Adipocyte (in vitro differentiated cells): ENCODE measurements at regions not wholly inside any gene's neighbourhood (a gene's known extent, or its start where the extent isn't known, plus 50 kb on each side); places are given as distances from the start of the nearest gene placed in this dataset.

ENCODE experiments used
- DNase-seq: peaks from one replicate; pipeline ENCODE4 v3.0.0-alpha.2; 2015; ENCODE audit warnings: low read depth
- H3K27me3 ChIP-seq: replicated peaks from 2 replicates; pipeline ENCODE4 v1.7.0; 2013; ENCODE audit warnings: mild to moderate bottlenecking, low read length, moderate library complexity; ENCODE audit not compliant: control insufficient read depth, insufficient read depth
- H3K36me3 ChIP-seq: 2 replicates; pipeline ENCODE4 v1.7.0; 2013; ENCODE audit warnings: low read length, mild to moderate bottlenecking, moderate library complexity; ENCODE audit not compliant: control insufficient read depth, insufficient read depth, severe bottlenecking
- H3K4me1 ChIP-seq: 2 replicates; pipeline ENCODE4 v1.7.0; 2013; ENCODE audit warnings: mild to moderate bottlenecking, low read length, moderate library complexity; ENCODE audit not compliant: control insufficient read depth, insufficient read depth
- H3K4me3 ChIP-seq: 2 replicates; pipeline ENCODE4 v1.7.0; 2013; ENCODE audit warnings: mild to moderate bottlenecking, low read length, moderate library complexity
- H3K9ac ChIP-seq: 2 replicates; pipeline ENCODE4 v1.7.0; 2013; ENCODE audit warnings: mild to moderate bottlenecking, low read length, moderate library complexity
- H3K9me3 ChIP-seq: 2 replicates; pipeline ENCODE4 v1.7.0; 2013; ENCODE audit warnings: mild to moderate bottlenecking, low read length, moderate library complexity; ENCODE audit not compliant: control insufficient read depth

GRCh38 chr5:5643481-5643880, 221.0 kb downstream of the ICE1 start:
- H3K9ac ChIP-seq, result no peak overlapping the region
- peaks cover 4% of the 10 kb centered on the region for H3K4me1 ChIP-seq
- DNase-seq, result no peak
- H3K4me3 ChIP-seq, result no peak overlapping the region
- peaks cover 7% of the 10 kb centered on the region for H3K27me3 ChIP-seq
- no peaks in the 10 kb centered on the region for H3K36me3 ChIP-seq
- H3K9me3 ChIP-seq, result no peaks in the 10 kb centered on the region

GRCh38 chr5:5638211-5638610, 215.7 kb downstream of the ICE1 start:
- H3K4me1 ChIP-seq, result peaks cover 12% of the 10 kb centered on the region
- H3K36me3 ChIP-seq, result no peaks in the 10 kb centered on the region
- H3K27me3 ChIP-seq, result peaks cover 3% of the 10 kb centered on the region
- H3K4me3 ChIP-seq, result no peak overlapping the region
- no peaks in the 10 kb centered on the region for H3K9me3 ChIP-seq
- H3K9ac ChIP-seq, result no peak overlapping the region
- no peak for DNase-seq

- H3K36me3 ChIP-seq, result no peaks in the 10 kb centered on the region
- no peak for DNase-seq
- H3K4me1 ChIP-seq, result peaks cover 12% of the 10 kb centered on the region
- no peak overlapping the region for H3K9ac ChIP-seq
- H3K9me3 ChIP-seq, result peaks cover 5% of the 10 kb centered on the region
- H3K27me3 ChIP-seq, result no peaks in the 10 kb centered on the region
- no peak overlapping the region for H3K4me3 ChIP-seq
Measured at GRCh38 chr5:5637173-5637572, 214.7 kb downstream of the ICE1 start.

DNA sequence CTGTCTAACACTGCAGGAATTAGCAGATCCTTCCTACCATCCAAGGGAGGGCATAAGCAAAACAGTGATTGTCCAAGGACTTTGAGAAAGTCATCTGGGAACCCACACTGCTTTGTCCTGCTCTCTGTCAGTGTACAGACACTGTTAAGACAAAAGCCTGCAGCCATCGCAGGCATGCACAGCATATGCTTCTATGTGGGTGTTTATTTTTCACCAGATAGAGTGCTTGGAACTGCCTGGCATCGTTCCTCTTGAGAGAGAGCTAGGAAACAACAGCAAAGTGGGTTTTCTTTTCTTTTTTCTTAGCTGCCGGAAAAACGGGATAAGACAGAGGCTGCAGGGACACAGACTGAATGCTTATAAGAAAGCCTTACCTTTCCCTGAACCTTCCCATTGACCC, 212.3 kb downstream of the ICE1 start:
- no peak for DNase-seq
- H3K4me3 ChIP-seq, result no peak overlapping the region
- no peaks in the 10 kb centered on the region for H3K36me3 ChIP-seq

GRCh38 chr5:5633579-5633978, 211.1 kb downstream of the ICE1 start:
- Histone ChIP-seq H3K27me3 (no peaks in the 10 kb centered on the region), H3K9me3 (peaks cover 5% of the 10 kb centered on the region), H3K9ac (no peak overlapping the region), H3K36me3 (no peaks in the 10 kb centered on the region), H3K4me3 (no peak overlapping the region), H3K4me1 (peaks cover 12% of the 10 kb centered on the region)
- DNase-seq, result no peak

More for the DNA sequence above, 212.3 kb downstream of the ICE1 start:
- no peak overlapping the region for H3K9ac ChIP-seq
- H3K27me3 ChIP-seq, result no peaks in the 10 kb centered on the region
- peaks cover 12% of the 10 kb centered on the region for H3K4me1 ChIP-seq
- H3K9me3 ChIP-seq, result peaks cover 5% of the 10 kb centered on the region

DNA sequence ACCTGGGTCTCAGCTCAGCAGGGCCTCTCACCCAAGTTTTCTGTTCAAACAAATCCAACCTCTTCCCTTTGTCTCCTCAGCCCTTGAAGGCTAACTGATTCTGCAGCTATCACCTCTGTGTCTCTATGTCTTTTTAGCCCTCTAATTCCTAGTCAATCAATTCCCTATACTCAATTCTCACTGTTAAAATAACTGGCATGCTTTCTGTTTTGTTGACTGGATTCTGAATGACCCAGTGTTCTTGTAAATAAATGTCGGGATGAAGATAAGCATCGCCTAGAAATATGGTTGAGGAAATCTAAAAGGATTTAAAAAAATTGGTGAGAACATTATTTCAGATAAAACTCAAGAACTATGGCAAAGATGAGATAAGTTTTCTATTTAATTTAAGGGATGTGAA, 210.2 kb downstream of the ICE1 start:
- peaks cover 3% of the 10 kb centered on the region for H3K4me1 ChIP-seq

DNA sequence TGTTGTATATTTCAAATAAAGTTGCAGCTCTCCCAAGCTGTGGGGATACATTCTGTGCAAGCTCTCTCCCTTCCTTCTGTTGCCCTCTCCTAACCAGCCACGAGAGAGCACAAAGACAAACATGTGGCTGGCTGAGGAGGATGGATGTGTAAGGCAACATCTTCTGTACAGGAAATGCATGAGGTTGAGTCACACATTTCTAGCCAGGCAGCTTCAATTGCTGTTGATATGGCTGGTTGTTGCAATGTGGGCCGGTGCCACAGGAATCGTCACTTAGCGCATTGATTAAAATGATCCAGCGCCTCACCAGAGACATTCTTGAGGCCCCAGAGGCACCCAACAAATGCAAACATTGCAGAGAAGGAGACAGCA, 207.1 kb downstream of the ICE1 start:
- Histone ChIP-seq H3K4me1 (peaks cover 3% of the 10 kb centered on the region), H3K4me3 (no peak overlapping the region), H3K9me3 (peaks cover 5% of the 10 kb centered on the region), H3K36me3 (no peaks in the 10 kb centered on the region), H3K9ac (no peak overlapping the region), H3K27me3 (no peaks in the 10 kb centered on the region)
- no peak for DNase-seq

More for the DNA sequence above, 210.2 kb downstream of the ICE1 start:
- Histone ChIP-seq H3K27me3 (no peaks in the 10 kb centered on the region), H3K9me3 (peaks cover 5% of the 10 kb centered on the region), H3K4me3 (no peak overlapping the region), H3K36me3 (no peaks in the 10 kb centered on the region), H3K9ac (no peak overlapping the region)
- no peak for DNase-seq

DNA sequence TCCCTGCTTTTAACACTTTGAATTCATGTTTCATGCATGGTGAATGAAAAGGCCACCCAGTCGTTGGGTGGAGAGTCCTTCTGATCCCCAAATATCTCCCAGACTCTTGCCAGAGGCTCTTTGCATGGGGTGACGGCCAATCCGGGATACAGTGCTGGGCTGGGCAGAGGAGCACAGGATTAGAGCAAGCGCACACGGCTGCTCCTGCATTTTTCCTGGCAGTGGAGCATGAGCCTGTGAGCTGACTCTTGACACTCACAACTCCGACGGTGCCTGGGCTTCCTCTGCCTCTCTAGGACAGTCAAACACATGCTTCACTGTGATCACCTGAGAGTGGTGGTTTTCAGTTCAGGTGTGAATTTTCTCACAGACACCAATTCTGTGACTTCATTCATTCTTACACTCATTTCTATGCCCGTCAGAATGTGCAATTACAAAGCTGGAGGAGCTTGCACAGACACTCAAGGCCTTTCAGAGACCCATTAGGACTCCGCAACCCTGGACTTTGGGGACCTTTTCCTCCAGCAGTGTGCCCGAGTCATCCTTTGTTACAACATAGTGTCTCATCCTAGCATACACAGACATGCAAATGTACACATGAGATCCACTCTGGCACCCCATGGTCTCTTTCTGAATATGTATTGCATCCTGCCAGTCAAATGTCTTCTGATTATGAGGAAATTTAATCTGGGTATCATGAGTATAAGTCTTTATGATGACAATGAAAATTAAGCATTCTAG, 206.6 kb downstream of the ICE1 start:
- no peak for DNase-seq
- Histone ChIP-seq H3K4me3 (no peak overlapping the region), H3K36me3 (no peaks in the 10 kb centered on the region), H3K27me3 (no peaks in the 10 kb centered on the region), H3K9me3 (peaks cover 5% of the 10 kb centered on the region), H3K9ac (no peak overlapping the region), H3K4me1 (peaks cover 3% of the 10 kb centered on the region)

DNA sequence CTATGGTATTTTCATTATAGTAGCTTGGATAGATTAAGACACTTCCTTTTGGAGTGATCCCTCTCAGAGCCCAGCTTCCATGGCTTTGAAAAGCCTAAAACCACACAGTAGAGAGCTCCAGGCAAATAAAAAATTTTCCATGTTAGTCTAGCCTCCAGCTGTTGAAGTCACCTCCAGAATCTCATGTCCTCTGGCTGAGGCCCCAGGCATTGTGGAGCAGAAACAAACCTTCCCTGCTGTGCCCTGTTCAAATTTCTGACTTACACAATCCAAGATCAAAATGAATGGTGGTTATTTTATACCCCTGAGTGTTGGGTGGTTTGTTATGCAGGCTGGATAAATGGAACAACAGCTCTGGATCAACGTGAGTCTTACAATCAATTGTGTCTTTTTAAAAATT, 203.9 kb downstream of the ICE1 start:
- H3K4me3 ChIP-seq, result no peak overlapping the region
- H3K4me1 ChIP-seq, result peaks cover 3% of the 10 kb centered on the region
- no peaks in the 10 kb centered on the region for H3K27me3 ChIP-seq
- DNase-seq, result no peak
- H3K9ac ChIP-seq, result no peak overlapping the region
- peaks cover 13% of the 10 kb centered on the region for H3K9me3 ChIP-seq
- H3K36me3 ChIP-seq, result no peaks in the 10 kb centered on the region

GRCh38 chr5:5625491-5625890, 203.0 kb downstream of the ICE1 start:
- Histone ChIP-seq H3K27me3 (no peaks in the 10 kb centered on the region), H3K4me3 (no peak overlapping the region), H3K36me3 (no peaks in the 10 kb centered on the region), H3K9ac (no peak overlapping the region), H3K4me1 (peaks cover 3% of the 10 kb centered on the region), H3K9me3 (peaks cover 13% of the 10 kb centered on the region)
- no peak for DNase-seq

DNA sequence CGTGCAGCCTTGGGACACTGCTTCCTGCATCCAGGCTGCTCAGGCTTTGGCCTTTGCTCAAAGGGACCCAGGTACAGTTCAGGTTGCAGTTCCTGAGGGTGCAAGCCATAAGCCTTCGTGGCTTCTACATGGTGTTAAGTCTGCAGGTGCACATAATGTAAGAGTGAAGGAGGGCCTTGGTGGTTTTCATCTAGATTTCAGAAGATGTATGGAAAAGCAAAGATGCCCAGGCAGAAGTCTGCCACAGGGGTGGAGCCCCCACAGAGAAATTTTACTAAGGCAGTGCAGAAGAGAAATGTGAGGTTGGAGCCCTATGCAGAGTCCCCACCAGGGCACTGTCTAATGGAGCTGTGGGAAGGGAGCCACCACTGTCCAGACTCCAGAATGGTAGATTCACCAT, 200.9 kb downstream of the ICE1 start:
- DNase-seq, result no peak
- H3K4me3 ChIP-seq, result no peak overlapping the region
- no peak overlapping the region for H3K9ac ChIP-seq
- H3K4me1 ChIP-seq, result no peaks in the 10 kb centered on the region
- H3K9me3 ChIP-seq, result peaks cover 13% of the 10 kb centered on the region
- no peaks in the 10 kb centered on the region for H3K36me3 ChIP-seq
- no peaks in the 10 kb centered on the region for H3K27me3 ChIP-seq

DNA sequence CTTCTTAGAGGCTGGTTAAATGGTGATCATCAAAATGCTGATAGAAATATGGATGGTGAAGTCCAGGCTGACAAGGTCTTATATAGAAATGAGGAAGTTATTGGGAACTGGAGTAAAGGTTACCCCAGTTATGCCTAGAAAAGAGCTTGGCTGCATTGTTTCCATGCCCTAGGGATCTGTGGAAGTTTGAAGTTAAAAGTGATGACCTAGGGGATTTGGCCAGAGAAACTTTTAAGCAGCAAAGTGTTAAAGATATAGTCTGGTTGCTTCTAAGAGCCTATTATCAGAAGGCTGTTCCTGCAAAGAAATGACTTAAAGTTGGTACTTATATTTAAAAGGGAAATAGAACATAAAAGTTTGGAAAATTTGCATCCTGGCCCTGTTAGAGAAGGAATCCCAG, 200.3 kb downstream of the ICE1 start:
- DNase-seq, result no peak

More for the DNA sequence above, 200.3 kb downstream of the ICE1 start:
- Histone ChIP-seq H3K27me3 (no peaks in the 10 kb centered on the region), H3K4me1 (no peaks in the 10 kb centered on the region), H3K9me3 (peaks cover 13% of the 10 kb centered on the region), H3K9ac (no peak overlapping the region), H3K36me3 (no peaks in the 10 kb centered on the region), H3K4me3 (no peak overlapping the region)
